GM12875 (cell line): ENCODE measurements at regions not wholly inside any gene's neighbourhood (a gene's known extent, or its start where the extent isn't known, plus 50 kb on each side); places are given as distances from the start of the nearest gene placed in this dataset.
"Not testable (repeated sequence)": the region's sequence is repeated elsewhere in the genome, so short reads cannot be mapped to it uniquely, and the experiment has no call there.

Experiments
- H3K4me3 ChIP-seq: one replicate; pipeline ENCODE4 v1.5.1; 2011; ENCODE audit warnings: low read depth, low read length, control low read depth
- CTCF ChIP-seq: IDR thresholded peaks from 2 replicates; pipeline ENCODE4 v1.5.1; 2011; ENCODE audit warnings: low read depth, mild to moderate bottlenecking, control low read depth, inconsistent platforms, low read length, moderate library complexity, borderline replicate concordance; ENCODE audit not compliant: insufficient read depth

DNA sequence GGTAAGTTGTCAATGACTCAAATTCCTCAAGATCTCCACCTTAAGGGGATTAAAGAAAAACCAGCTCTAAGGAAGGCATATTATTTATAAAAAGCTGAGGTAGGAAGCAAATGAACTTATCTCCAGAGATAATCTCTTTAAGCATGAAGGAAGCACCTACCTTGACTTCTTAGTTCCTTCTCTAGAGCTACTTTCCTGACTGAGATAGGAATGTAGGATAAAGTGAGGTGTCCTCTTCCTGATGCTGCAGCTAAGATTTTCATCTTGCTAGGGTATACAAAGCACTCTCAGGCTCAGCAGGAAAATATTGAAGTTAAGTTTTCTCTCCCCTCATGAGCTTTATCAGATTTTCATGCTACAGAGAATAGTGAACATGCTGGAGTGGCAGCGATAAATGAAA lies 163.0 kb upstream of the E2F7 start:
- no peak overlapping the region for H3K4me3 ChIP-seq
- TF ChIP-seq CTCF = no peak

GRCh38 chr12:77226368-77226767 lies 161.0 kb upstream of the E2F7 start:
- no peak for TF ChIP-seq CTCF
- H3K4me3 ChIP-seq = no peak overlapping the region

GRCh38 chr12:77225373-77225772 lies 160.0 kb upstream of the E2F7 start:
- no peak for TF ChIP-seq CTCF
- no peak overlapping the region for H3K4me3 ChIP-seq

DNA sequence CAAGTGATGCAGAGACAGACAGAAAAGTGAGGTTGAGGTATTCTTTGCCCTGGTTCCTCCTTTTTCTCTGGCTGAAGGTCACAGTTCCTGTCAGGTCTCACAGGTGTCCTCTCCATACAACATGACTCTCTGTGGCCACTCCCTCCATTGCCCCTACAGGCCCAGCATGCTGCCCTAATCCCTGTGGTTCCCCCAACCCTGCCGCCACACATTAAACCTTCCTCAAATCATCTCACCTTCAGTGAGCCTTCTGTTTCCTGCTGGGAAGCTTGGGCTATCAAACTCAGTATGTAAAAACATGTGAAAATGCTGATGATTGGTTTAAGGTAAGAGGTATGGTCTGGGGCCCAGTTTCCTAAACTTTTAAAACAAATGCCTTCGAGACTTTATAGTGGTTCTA lies 159.0 kb upstream of the E2F7 start:
- no peak overlapping the region for H3K4me3 ChIP-seq
- TF ChIP-seq CTCF = no peak

GRCh38 chr12:77222336-77222735 lies 157.0 kb upstream of the E2F7 start:
- H3K4me3 ChIP-seq = no peak overlapping the region
- TF ChIP-seq CTCF = no peak

- TF ChIP-seq CTCF = no peak
- no peak overlapping the region for H3K4me3 ChIP-seq
Observed at GRCh38 chr12:77220586-77220985, 155.2 kb upstream of the E2F7 start.

DNA sequence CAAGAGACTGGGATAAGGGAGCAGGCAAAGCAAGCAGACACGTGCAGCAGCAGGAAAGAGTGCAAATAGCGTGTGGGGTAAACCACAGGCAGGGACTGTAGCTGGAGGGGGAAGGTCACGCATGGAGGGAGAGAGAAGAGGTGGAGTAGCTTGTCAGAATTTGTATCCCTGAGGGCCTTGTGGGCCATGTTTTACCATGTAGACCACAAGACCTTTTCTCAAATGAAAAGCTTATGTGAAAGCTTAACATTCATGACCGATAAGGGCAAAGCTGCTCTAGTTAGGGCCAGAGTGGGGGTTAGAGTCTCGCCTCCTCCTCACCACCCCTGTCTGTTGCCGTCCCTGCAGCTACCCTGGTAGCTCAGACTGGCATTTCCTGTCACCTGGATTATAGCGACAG lies 152.9 kb upstream of the E2F7 start:
- no peak for TF ChIP-seq CTCF
- H3K4me3 ChIP-seq = no peak overlapping the region

DNA sequence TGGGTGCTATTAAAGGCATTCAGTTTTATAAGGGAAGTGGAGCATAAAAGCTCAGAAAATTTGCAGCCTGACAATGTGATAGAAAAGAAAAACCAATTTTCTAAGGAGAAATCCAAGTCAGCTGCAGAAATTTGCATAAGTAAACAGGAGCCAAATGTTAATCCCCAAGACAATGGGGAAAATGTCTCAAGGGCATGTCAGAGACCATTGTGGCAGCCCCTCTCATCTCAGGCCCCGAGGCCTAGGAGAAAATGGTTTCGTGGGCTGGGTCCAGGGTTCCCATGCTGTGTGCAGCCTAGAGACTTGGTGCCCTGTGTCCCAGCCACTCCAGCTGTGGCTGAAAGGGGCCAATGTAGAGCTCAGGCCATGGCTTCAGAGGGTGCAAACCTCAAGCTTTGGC lies 150.8 kb upstream of the E2F7 start:
- H3K4me3 ChIP-seq = not testable (repeated sequence)
